Activated naive CD8-positive, alpha-beta T cell treated with anti-CD3 and anti-CD28 coated beads, Interleukin-2, amount 10 ng/mL, durations not matched to agents 7 days and 5 days (primary cell): ENCODE measurements at regions not wholly inside any gene's neighbourhood (a gene's known extent, or its start where the extent isn't known, plus 50 kb on each side); places are given as distances from the start of the nearest gene placed in this dataset.

Experiments used
- ATAC-seq: fragments of 150-1000 bp; cut with Tn5 transposase; one replicate; pipeline ENCODE4 v1.10.0; 2021; ENCODE audit warnings: low read depth, moderate library complexity
- POLR2A ChIA-PET: fragments of 350-600 bp; sonication (Branson Sonifier 250); formaldehyde crosslinking; loops from one replicate; lab custom pipeline; 2021; ENCODE audit warnings: antibody characterized with exemption; lab: Charles Lee
- DNase-seq: peaks from one replicate; pipeline ENCODE4 v3.0.0; 2021
- H3K27ac Mint-ChIP-seq: one replicate; pipeline ENCODE4 v1.8.0; 2022; ENCODE audit warnings: mild to moderate bottlenecking, mixed read lengths
- H3K27me3 Mint-ChIP-seq: one replicate; pipeline ENCODE4 v1.8.0; 2022; ENCODE audit warnings: mild to moderate bottlenecking, moderate library complexity, mixed read lengths
- H3K36me3 Mint-ChIP-seq: one replicate; pipeline ENCODE4 v1.8.0; 2021; ENCODE audit warnings: mild to moderate bottlenecking, mixed read lengths
- H3K4me1 Mint-ChIP-seq: one replicate; pipeline ENCODE4 v1.8.0; 2021; ENCODE audit warnings: mixed read lengths
- H3K4me3 Mint-ChIP-seq: one replicate; pipeline ENCODE4 v1.8.0; 2022; ENCODE audit warnings: mild to moderate bottlenecking, moderate library complexity, mixed read lengths
- H3K9me3 Mint-ChIP-seq: one replicate; pipeline ENCODE4 v1.8.0; 2021; ENCODE audit warnings: mixed read lengths

GRCh38 chr6:30801950-30802349, 57.6 kb upstream of the IER3 start:
- H3K9me3 Mint-ChIP-seq, result peaks cover 10% of the 10 kb centered on the region
- POLR2A ChIA-PET, result interaction anchor here (0.9 kb wide), 1 partner anchor 8 kb away, joined by 3 read pairs; no protein-coding TSS in a partner anchor

GRCh38 chr6:30800871-30801270, 56.5 kb upstream of the IER3 start:
- peaks cover 27% of the 10 kb centered on the region for H3K4me1 Mint-ChIP-seq
- H3K27ac Mint-ChIP-seq, result no peak overlapping the region
- no peak for ATAC-seq
- no peak overlapping the region for H3K4me3 Mint-ChIP-seq
- peaks cover 29% of the 10 kb centered on the region for H3K36me3 Mint-ChIP-seq
- H3K27me3 Mint-ChIP-seq, result no peaks in the 10 kb centered on the region
- H3K9me3 Mint-ChIP-seq, result peaks cover 9% of the 10 kb centered on the region
- DNase-seq, result no peak
- POLR2A ChIA-PET, result interaction anchor here (0.9 kb wide), 1 partner anchor 9 kb away, joined by 3 read pairs; no protein-coding TSS in a partner anchor

More at GRCh38 chr6:30801950-30802349, 57.6 kb upstream of the IER3 start:
- peaks cover 27% of the 10 kb centered on the region for H3K4me1 Mint-ChIP-seq
- H3K27me3 Mint-ChIP-seq, result no peaks in the 10 kb centered on the region
- peak overlapping the region; percentile 10 for H3K27ac Mint-ChIP-seq
- H3K4me3 Mint-ChIP-seq, result no peak overlapping the region
- no peak for DNase-seq
- peaks cover 27% of the 10 kb centered on the region for H3K36me3 Mint-ChIP-seq
- no peak for ATAC-seq

GRCh38 chr6:30799210-30799609, 54.9 kb upstream of the IER3 start:
- DNase-seq (no peak), ATAC-seq (no peak)
- POLR2A ChIA-PET, result no interaction called here
- Mint-ChIP-seq H3K36me3 (peaks cover 17% of the 10 kb centered on the region), H3K4me1 (peaks cover 30% of the 10 kb centered on the region), H3K27ac (no peak overlapping the region), H3K27me3 (no peaks in the 10 kb centered on the region), H3K9me3 (peaks cover 3% of the 10 kb centered on the region), H3K4me3 (no peak overlapping the region)

- POLR2A ChIA-PET, result no interaction called here
- DNase-seq (no peak), ATAC-seq (no peak)
- Mint-ChIP-seq H3K27me3 (no peaks in the 10 kb centered on the region), H3K36me3 (peaks cover 14% of the 10 kb centered on the region), H3K4me1 (peaks cover 35% of the 10 kb centered on the region), H3K4me3 (no peak overlapping the region), H3K9me3 (no peaks in the 10 kb centered on the region), H3K27ac (no peak overlapping the region)
These were observed 54.1 kb upstream of the IER3 start for GRCh38 chr6:30798494-30798893.

- Mint-ChIP-seq H3K27ac (peak overlapping the region; percentile 79), H3K4me1 (peaks cover 43% of the 10 kb centered on the region), H3K9me3 (no peaks in the 10 kb centered on the region)
These were observed 51.4 kb upstream of the IER3 start for GRCh38 chr6:30795549-30796293.

More at GRCh38 chr6:30795549-30796293, 51.4 kb upstream of the IER3 start:
- ATAC-seq (no peak), DNase-seq (no peak)
- POLR2A ChIA-PET, result interaction anchor here (1.0 to 1.8 kb wide), 4 partner anchors 9 to 51 kb away, joined by 3 to 9 read pairs (median 4); partner anchors contain the start of gene IER3
- Mint-ChIP-seq H3K36me3 (peaks cover 5% of the 10 kb centered on the region), H3K27me3 (no peaks in the 10 kb centered on the region), H3K4me3 (no peak overlapping the region)
